A204.1 (cell line): ENCODE measurements at regions not wholly inside any gene's neighbourhood (a gene's known extent, or its start where the extent isn't known, plus 50 kb on each side); places are given as distances from the start of the nearest gene placed in this dataset.

Experiments
- FAIRE-seq: peaks from 2 replicates; lab custom pipeline; 2012; peaks lifted over from hg19 to GRCh38; lab: Jason Lieb, UNC

DNA sequence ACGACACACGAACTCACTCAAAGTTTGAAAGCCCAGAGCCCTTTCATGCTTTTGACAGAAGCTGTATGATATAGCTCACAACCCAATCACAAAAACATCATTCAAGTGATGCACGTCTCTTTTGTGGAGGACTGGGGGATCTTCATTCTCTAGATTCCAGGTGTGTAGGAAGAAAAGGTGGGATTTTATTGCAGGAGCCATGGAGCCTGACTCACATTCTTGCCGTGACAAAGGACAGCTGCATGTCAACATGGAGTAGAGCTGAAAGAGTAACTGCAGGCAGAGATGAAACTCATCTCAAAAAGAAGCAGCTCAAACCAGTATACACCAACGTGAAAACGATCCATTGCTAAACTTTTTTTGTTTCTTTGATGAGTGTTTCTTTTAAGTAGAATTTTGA, 50.9 kb upstream of the PDE1A start:
- no peak for FAIRE-seq

DNA sequence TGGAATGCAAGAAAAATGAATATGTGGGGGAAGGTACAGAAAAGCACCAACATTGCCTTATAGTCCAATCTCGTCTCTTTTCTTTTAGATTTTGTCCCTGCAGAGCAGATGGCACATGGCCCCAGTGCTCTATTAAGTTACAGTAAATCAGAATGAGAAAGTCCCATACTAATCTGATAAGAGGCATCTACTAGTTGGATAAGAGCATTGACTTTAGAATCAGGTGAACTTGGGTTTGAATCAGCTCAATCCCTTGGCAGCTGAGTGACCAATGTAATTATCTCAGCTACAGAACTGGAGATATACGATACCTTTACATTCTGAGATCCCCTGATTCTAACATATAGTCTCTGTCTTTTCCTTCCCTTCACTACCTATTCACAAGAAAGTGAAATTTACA, 54.8 kb upstream of the PDE1A start:
- FAIRE-seq, result no peak

DNA sequence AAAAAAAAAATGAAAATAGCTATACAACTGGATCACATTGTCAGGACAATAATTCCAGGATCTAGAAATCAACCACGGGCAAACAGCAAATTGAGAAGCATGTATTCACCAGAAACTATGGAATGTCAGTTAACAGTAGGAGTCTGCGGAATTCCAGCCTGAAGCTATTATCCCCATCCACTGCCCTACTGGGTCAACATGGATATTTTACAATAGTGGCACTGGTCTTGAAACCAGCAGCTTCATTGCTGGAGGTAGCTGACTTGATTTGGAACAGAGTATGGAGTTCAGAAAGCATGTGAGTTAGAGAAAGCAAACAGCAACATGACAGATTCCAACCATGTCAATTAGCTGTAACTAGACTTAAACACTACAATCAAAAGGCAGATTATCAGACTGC, 55.7 kb upstream of the PDE1A start:
- FAIRE-seq, result no peak

DNA sequence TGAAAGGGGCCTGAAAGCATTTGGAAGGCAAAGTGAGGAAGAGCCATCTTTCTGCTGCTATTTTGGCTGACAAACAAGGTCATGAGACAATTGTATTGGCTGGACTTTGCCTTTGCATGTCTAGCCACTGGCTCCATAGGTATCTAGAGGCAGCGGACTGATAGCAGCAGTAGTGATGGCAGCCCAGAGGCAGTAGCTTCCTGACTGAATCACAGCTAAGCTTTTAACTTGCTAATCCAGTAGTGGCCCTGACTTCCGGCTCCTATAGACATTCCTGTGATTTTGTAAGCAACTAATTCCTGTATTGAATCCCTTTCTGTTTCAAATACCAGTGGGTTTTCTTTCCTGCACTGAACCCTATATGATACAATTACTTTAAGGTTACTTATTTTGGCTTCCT, 69.8 kb upstream of the PDE1A start:
- FAIRE-seq, result no peak

DNA sequence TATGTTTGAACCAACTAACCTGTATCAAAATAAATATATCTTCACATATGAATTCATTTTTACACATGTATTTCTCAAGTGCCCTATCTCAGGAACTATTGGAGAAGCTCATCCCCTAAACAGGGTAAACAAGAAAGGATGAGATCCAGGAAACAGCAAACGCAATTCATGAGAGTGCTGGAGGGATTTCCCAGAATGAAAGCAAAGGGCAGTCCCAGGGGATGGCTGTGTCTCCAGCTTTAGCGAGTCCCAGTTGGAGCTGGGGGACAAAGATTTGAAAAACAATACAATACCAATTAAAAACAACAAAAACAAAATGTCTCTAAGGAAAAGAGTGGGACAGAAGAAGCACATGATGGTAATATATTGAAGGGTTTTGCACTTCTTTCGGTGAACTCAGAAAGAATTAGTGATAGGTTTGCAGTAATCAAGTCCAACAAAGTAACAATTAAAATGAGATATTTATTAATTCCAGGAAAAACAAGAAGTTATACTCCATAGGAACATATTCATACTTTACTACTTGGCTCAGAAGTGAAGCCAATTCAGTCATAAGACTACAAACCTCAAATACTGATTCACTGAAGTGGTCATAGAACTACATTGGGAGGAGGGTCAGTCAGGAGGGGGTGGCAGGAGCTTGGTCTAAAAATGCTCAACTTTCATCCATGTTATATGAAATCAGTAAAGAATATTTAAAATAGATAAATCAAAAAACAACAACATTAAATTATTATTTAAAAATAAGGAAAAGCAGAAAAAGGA, 73.1 kb upstream of the PDE1A start:
- FAIRE-seq, result no peak

DNA sequence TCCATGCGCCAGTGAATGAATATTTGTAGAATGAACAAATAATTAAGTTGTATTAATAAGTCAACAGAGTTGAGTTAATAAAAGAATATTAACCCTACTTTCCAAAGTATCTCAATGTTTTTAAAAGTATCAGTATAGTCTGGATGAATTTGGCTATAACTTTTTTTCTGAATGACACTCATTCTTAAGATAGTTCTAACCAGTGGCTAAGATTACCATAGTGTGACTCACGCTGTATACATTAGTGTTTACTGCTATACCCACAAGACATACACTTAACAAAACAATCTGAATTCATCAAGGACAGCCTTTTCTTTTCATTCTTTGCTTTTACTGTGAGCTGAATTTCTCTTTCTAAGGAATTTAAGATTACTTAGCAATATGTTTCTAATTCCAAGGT, 77.0 kb upstream of the PDE1A start:
- FAIRE-seq, result no peak

DNA sequence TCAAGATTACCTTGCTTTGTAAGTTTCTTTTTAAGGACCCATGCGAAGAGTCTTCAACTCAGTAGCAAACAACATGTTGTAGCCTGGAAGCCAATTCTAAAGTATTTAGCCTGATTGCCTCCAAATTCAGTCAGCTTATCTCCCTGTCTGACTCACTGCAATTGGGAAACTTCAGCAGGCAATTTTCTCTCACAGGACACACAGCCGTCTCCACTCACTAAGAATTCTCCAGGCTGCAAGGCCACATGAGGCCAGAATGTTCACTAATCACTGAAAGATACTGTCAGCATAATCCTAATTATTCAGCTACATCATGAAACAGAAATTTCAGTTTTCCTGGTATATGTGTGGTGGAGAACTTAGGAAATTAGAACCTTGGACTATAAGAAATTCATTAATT, 78.1 kb upstream of the PDE1A start:
- FAIRE-seq, result no peak

DNA sequence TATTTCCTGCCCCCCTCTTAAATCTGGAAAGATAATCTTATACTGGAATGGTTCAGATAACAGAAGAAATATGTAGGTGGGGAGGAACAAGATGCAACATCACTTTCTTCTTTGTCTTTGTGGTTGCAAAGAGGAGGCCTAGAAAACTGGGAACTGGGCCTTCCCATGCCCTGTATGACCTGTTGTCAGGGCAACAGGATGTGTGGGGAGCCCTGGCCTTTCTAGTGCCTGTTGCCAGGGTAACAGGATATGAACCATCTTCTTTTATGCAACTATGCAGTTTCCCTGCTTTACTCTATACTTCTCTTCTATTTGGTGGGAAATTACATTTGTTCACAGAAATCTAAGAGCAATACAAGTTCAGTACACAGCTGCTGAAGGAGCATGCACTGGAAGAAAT, 79.8 kb upstream of the PDE1A start:
- no peak for FAIRE-seq

DNA sequence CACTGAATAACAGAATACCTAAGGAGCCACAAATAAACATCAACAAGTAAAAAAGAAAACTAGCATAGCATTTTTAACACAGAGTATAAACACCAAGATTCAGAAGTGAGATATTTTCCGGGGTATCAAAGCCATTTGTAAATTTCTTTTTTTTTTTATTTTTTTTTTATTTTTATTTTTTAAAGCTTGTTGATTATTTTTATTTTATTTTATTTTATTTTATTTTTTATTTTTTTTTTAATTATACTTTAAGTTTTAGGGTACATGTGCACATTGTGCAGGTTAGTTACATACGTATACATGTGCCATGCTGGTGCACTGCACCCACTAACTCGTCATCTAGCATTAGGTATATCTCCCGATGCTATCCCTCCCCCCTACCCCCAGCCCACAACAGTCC, 81.7 kb upstream of the PDE1A start:
- FAIRE-seq, result peak; percentile 72

DNA sequence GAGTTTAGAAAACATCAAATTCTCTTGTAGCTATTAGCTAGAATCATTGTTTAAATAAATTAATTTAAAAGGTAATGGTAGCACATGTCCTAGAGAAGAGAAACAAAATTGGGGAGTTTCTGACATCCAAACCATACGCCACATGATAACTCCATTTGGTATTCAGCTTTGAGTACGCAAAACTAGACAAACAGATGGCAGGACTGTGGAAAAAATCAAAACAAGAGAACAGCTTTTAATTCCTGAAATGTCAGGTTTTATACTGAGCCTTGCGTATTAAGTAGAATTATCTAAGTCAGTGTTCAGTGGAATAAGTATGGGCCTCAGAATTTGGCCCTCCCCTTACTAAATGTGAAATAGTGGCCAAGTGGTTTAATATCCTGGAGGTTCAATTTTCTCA, 82.4 kb upstream of the PDE1A start:
- no peak for FAIRE-seq

DNA sequence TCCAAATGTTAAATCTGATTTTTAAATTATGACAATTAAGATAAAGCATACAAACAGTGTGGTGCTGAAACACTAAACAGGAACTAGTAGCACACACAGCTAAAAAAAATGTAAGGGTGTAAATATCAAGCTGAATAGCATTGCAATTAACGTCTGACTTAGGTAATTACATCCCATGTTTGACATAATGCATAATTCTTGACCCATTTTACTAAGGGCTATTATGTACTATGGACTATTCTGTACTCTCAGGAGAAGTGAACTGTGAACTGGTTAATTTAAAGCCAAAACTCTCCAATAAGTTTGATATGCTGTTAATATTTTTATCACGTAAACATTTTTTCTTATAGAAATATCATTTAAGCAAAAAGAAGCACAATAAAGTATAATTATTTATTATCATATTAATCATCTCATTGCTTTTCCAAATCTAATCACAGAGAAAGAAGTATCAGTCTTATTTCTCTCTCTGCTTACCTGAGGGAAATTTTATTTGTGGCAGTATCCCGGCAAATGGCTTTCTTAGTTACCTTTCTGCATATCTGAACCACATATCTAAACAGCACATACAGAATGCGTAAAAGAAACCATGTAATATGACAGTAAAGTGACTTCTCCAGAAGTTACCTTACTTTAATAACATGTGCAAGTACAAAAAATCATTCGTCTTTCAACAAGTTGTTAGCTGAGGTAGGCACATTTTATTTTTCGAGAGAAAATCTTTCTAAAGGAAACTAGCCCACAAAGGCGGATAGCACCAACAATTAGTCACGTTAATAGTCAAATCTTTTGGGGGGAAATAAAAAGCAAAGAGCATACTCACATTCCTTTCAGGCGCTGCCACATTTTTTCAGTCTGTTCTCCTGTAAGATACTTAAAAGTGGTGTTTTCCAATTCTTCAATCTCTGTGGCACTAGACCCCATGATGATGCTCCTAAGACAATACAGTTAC, 94.9 kb upstream of the PDE1A start:
- no peak for FAIRE-seq

DNA sequence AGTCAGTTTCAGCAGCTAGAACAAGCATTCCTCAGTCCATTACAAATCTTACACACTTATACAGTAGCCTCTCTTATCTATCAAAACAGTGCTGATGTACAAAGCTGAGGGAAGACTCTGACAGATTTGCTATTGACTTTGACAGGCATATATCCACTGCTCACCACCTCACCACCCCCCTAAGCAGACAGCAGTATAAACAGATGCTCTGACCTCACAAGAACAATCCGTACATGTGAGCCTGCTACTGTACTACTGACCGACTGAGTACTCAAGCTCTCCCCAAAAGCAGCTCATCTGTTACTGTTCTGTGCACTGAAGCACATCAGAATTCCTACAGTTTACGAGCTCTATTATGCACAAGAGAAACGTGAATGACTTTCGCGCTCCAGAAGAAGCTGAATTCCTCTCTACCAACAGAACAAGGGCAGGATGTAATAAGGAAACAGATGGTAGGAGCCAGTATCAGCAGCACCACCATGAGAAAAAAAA, 95.6 kb upstream of the PDE1A start:
- FAIRE-seq, result no peak

DNA sequence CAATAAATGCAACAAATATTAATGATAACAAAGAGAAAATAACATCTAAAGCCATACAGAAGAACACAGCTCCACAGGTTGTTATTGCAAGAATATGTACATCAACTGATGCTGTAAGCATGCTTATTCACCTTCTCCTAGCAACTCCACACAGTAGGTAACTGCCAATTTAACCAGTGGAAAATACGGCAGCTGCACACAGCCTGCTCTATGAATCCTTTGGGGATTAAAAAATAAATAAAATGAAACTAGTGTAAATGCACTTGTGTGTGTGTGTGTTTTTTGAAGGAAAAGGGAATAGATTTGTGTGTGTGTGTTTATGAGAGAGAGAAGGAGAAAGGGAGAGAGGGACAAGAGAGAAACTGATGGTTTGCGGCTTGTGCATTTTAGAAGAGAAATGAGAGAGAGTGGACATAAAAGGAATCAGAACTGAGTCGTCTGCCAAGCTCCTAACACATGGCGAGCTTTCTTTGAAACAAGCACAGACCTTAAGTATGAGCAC, 96.2 kb upstream of the PDE1A start:
- FAIRE-seq, result no peak

DNA sequence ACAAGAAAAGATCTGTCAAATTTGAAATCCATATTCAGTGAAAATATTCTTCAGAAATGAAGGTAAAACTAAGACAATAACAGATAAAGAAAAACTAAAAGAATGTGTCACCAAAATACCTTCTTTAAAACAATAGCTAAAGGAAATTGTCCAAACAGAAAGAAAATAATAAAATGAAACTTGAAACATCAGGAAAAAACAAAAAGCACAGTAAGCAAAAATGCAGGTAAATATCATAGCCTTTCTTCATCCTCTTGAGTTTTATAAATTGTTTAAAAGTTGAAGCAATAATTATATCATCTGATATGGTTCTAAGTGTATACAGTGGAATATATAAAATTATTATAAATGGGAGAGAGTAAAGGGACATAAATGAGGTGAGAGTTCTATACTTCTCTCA, 103.8 kb upstream of the PDE1A start:
- FAIRE-seq, result no peak

DNA sequence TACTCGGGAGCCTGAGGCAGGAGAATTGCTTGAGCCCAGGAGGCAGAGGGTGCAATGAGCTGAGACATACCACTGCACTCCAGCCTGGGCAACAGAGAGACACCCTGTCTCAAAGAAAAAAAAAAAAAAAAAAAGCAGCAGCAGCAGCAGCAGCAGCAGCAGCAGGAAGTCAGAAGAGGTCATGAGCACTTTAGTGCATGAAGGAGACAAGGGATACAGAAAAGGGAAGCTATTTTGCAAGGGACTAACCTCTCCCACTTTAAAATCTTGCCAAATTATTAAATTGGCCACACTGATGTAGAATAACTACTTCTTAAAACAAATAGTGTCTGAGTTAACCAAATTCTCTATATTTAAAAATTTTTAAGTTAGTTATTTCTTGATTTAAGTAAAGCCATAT, 113.4 kb upstream of the PDE1A start:
- FAIRE-seq, result no peak

DNA sequence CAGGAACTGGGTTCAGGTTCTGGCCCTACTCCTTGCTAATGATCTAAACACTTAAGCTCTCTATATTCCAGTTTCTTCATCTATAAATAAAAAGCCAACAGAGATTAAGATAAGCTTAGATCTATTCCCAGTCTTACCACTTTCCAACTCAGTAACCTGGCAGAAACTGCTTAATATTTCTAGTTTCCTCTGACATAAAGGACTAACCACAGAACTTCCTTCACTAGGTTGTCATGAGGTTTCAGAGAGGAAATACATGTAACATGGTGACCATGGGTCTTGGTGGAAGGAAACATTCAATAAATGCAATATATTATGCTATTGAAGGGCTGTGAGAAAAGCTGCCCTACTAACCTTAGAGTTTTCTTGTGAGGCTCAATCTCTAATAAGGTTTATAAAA, 114.4 kb upstream of the PDE1A start:
- no peak for FAIRE-seq

DNA sequence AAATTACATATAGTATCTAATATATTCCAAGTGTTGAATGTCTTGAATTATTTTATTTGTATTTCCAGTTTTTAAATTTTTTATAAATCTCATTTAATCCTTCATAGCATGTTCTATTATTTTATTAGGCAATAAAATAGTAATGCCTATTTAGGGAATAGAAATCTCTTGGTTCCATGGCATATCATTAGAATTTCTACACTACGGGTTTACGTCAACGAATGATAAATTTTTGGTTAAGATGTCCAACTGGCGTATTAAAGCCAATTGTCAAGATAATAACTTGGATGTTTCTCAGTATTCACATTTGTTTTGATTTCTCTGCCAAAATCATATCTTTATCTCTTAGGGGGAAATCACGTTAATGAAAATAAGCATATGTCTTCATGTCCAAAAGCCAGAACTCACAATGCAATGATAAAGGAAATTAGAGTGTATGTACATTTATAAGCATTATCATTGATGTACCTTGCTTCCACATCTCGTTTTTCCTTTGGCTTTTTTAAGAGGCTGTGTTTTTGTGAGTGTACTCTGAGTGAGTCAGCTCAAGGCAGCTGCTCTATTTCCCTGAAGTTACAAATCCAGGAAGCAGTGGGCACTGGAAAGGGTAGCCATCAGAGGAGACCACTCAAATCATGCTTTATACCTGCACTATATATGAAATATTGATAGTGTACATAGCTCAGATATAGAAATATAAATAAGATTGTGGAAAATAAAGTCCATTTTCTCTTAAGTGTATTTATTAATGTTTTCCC, 115.8 kb upstream of the PDE1A start:
- no peak for FAIRE-seq

DNA sequence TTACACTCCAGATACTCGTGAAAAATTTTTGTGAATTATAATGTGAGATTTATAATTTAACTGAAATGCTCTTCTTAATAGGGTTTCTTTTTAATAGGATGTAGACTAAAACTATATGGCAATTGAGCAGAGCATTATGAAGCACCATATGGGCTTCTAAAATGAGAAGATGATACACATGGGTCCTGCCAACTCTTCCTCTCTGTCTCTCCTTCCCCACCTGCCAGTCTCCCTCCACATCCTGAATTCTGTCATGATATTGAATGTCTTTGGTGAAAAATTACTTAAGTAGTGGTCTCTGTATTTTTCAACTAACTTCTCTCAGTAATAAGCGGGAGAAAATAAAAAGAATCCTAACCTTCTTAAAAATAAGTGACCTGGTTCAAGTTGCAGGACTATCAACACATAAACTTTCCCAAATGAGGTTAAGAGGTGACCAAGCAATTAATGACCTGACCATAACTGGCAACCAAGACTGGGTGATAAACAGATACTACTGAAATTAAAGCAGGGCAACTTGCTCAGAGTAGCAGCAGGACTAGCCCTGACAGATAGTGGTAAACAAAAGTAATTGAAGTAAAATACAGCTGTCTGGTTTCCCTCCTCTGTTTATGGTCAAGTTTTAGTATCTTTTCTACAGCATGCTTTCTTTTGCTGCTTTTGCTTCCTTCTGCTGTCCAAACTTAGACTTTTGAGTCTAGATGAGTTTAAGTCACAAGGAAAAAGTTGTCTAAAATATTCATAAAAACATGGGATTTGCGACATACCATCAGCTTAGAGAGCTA, 117.1 kb upstream of the PDE1A start:
- FAIRE-seq, result no peak

DNA sequence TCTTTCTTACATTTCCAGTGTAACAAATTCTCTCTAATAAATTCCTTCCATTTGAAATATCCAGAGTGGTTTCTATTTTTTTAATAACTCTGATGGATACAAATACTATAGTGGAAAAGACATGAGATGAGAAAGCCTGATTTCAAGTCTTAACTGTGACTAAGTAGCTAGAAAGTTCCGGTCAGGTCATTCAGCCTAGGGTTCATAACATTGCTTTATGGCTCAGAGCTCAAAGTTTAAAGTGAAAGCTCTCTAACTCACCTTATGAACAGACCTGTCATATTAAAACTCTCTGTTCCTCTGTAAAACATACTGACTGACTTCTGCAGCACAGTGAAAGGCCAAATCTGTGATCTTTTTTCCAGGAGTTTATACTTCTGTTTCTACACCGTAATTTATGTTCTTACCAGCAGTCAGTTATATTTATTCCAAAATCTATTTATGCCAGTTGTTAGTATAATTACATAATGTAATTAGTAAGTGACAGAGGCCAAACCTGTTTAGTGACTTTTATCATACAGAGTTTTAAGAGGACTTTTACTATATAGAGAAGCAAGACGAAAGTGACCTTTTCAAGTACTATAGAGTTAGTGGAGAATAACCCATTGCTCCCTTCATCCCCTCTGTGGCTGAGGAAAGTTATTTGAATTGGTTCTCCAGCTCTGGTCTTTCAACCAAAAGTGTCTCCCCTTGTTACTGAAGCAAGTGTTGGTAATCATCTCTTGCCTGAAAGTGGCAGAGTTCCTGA, 118.8 kb upstream of the PDE1A start:
- no peak for FAIRE-seq

DNA sequence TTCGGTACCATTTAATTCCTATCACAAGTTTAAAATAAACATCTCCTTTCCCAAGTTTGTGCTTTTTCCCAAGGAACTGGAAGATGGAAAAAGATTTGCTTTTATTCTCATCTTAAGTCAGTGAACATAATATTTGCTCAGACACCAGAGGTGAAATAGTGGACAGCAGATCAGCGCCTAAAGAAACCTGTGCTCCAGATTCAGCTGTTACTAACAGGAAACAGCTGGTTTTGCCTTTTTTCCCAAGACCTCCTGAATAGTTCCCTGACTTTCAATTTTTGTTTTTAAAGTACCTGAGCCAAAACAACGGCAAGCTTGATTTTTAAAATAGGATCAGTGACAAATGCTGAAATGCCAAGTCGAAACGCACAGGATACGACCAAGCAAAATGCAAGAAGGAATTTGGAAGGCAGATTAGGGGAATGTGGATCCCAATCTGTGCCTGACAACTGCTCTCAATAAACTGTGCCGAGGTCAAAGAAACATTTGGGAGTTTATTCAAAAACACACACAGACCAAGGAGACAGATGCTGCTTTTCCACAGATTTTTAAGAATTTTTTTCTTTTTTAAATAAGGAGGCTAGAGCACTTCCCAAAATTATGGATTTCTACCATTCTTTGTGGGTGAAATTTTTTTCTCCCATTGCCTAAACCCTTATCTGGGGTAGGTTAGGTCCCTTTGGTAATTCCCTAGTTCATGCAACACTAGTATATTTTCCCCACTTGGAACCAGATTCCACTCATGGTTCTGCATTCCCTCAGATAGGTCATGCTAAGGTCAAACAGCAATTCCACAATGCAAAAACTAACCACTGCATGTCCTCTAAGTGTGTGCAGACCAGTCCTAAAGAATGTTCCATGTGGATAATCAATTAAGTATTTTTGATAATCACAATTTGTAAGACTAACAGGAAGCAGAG, 121.5 kb upstream of the PDE1A start:
- no peak for FAIRE-seq
